Adrenal gland (tissue), 5 donors: ENCODE measurements at regions not wholly inside any gene's neighbourhood (a gene's known extent, or its start where the extent isn't known, plus 50 kb on each side); places are given as distances from the start of the nearest gene placed in this dataset.

Experiments
- CTCF ChIP-seq, 6 experiments: fragments of 450-650 bp in 4 of 6; fragments of 200-600 bp in 2 of 6; sonication (generic) in 1 of 6; IDR thresholded peaks; 1 replicate in 5 of 6; 2 replicates in 1 of 6; pipeline versions ENCODE4 v1.5.1 to v1.8.0; 2016 to 2021; ENCODE audit warnings: antibody characterized with exemption in 6 of 6, mild to moderate bottlenecking in 2 of 6, moderate library complexity in 1 of 6
- POLR2A ChIP-seq, 2 donors: fragments of 450-650 bp; IDR thresholded peaks; one replicate each; pipeline ENCODE4 v1.6.1; 2017; ENCODE audit warnings: antibody characterized with exemption in 2 of 2, mild to moderate bottlenecking in 2 of 2, moderate library complexity in 1 of 2
- donor health status: DM: no; HTN: no; CAD: no.

DNA sequence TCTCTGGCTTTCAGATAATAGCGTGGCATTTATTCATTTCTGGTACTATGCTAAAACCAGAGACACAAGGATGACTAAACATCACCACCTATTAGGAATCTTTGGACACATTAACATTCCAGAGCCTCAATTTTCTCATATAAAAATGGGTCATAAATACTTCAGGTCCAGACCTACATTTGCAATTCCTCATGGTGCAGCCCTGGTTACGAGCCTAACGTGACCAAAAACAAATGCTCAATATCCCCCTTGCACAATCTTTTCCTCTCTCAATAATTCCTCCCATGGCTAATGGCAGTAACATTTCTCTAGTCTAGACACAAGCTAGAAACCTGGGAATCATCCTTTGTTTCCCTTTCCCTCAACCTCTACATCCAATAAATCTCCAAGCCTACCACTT lies 112.8 kb upstream of the NABP1 start:
- no peak for TF ChIP-seq CTCF (IDR thresholded peaks at IDR 0.05)
- no peak for TF ChIP-seq POLR2A (IDR thresholded peaks at IDR 0.05)
